ENCODE measurements at regions not wholly inside any gene's neighbourhood (a gene's known extent, or its start where the extent isn't known, plus 50 kb on each side); places are given as distances from the start of the nearest gene placed in this dataset.

DNA sequence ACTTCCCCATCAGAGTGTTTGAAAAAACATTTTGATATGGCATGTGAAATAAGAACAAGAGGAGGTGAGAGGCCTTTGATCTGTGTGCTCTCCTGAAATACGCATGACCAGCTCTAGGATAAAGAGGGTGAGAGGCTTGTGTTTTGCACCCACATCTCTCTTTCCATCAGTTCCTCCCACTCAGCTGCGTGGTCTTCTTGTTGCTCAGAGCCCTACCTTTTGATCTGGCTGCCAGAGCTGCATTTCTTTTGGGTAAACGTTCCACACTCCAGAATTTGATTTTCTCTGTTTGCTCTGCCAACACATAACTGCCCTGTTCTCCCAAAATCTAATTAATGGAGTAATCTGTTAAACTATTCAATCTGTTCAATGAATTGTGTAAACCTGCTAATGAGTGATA, 72.0 kb upstream of the FN1 start:
- TF ChIP-seq CTCF (IDR thresholded peaks at IDR 0.05; ENCODE audit: poor library complexity, severe bottlenecking) (no peak), EZH2 (IDR thresholded peaks at IDR 0.05; ENCODE audit: borderline replicate concordance, insufficient read depth, low read length, poor library complexity, severe bottlenecking) (no peak)

Measured in neural cell (in vitro differentiated cells).